ENCODE measurements at regions not wholly inside any gene's neighbourhood (a gene's known extent, or its start where the extent isn't known, plus 50 kb on each side); places are given as distances from the start of the nearest gene placed in this dataset.

GRCh38 chrX:38856670-38857265 lies 55.5 kb downstream of the MID1IP1 start:
- 93 to 95% methylated on average over 4 of the region's 4 CpGs for whole genome bisulfite sequencing, 2 donors

DNA sequence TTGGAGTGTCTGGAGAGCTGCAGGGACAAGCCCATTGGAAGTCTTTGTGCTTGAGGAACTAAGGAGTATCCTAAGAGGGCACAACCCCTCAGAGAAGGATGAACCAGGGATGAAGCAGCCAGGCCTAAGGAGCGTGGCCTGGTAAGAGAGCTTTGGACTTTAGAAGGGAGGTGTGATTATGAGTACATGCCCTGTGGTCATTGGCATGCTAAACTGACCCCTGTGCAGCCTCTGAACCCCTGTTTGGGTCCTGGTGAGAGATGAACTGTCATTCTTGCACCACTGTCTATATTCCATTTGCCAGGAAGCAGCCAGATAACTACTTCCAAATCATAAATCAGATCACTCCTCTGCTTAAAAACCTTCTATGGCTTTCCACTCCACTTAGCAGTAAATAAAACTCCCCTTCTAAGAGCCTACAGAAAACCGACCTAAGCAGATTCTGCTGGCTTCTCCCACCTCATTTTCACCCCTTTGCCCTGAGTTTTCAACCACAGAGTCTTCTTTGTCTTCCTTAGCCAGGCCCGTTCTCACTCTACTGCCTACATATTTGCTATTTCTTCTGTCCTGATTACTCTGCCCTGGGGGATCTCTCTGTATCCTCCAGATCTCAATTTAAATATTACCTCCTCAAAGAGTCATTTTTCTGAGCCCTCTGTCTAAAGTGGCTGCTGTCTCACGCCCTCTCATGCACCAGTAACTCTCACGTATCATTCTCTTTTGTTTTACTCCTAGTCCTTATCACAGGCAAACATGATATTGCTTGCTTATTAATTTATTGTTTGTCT lies 56.7 kb downstream of the MID1IP1 start:
- TF ChIP-seq CTCF (IDR thresholded peaks at IDR 0.05) = no peak
- Histone ChIP-seq H3K4me3 (no peak overlapping the region), H3K27me3 (no peaks in the 10 kb centered on the region), H3K4me1 (no peaks in the 10 kb centered on the region), H3K36me3 (no peaks in the 10 kb centered on the region), H3K27ac (no peak overlapping the region), H3K9me3 (no peaks in the 10 kb centered on the region)
- intact Hi-C loops (cut with DNase I) = no loop called here
- ATAC-seq (no peak), DNase-seq (no peak)
- WGBS, 2 donors = 85 to 90% methylated on average over 5 of the region's 5 CpGs

More at GRCh38 chrX:38856670-38857265, 55.5 kb downstream of the MID1IP1 start:
- TF ChIP-seq CTCF (IDR thresholded peaks at IDR 0.05) = no peak
- Histone ChIP-seq H3K27ac (no peak overlapping the region), H3K4me3 (no peak overlapping the region), H3K9me3 (no peaks in the 10 kb centered on the region), H3K36me3 (no peaks in the 10 kb centered on the region), H3K4me1 (no peaks in the 10 kb centered on the region), H3K27me3 (peaks cover 0 to 4% (median 0%) of the 10 kb centered on the region in 7 donors)
- DNase-seq (no peak), ATAC-seq (no peak)
- intact Hi-C loops (cut with DNase I) = no loop called here

GRCh38 chrX:38859602-38860001 lies 58.3 kb downstream of the MID1IP1 start:
- peaks cover 0 to 11% (median 0%) of the 10 kb centered on the region in 9 donors for H3K4me1 ChIP-seq
- H3K36me3 ChIP-seq = no peaks in the 10 kb centered on the region
- ATAC-seq = no peak
- H3K9me3 ChIP-seq = no peaks in the 10 kb centered on the region
- intact Hi-C loops (cut with DNase I) = no loop called here
- peak overlapping the region in 1 of 10 donors; percentile 7 for H3K27ac ChIP-seq
- H3K27me3 ChIP-seq = no peaks in the 10 kb centered on the region
- H3K4me3 ChIP-seq = no peak overlapping the region
- TF ChIP-seq CTCF (IDR thresholded peaks at IDR 0.05) = no peak
- DNase-seq = no peak

GRCh38 chrX:38860106-38861013 lies 59.1 kb downstream of the MID1IP1 start:
- Histone ChIP-seq H3K4me1 (peaks cover 0 to 18% (median 0%) of the 10 kb centered on the region in 9 donors), H3K9me3 (no peaks in the 10 kb centered on the region), H3K4me3 (no peak overlapping the region), H3K36me3 (no peaks in the 10 kb centered on the region), H3K27ac (peak overlapping the region in 1 of 10 donors; percentile 7), H3K27me3 (no peaks in the 10 kb centered on the region)
- DNase-seq (no peak), ATAC-seq (no peak)
- TF ChIP-seq CTCF (IDR thresholded peaks at IDR 0.05) = no peak
- intact Hi-C loops (cut with DNase I) = no loop called here
- WGBS, 2 donors = 92 to 96% methylated on average over 4 of the region's 4 CpGs

Data from heart right ventricle (tissue), 16 donors.